Spleen (tissue), 7 donors: ENCODE measurements at regions not wholly inside any gene's neighbourhood (a gene's known extent, or its start where the extent isn't known, plus 50 kb on each side); places are given as distances from the start of the nearest gene placed in this dataset.

ENCODE experiments used
- CTCF ChIP-seq, 11 experiments: fragments of 200-600 bp in 7 of 11; fragments of 450-650 bp in 4 of 11; sonication (generic) in 4 of 11; IDR thresholded peaks in 8 of 11; conservative IDR thresholded peaks in 3 of 11; 1 replicate in 7 of 11; 2 replicates in 4 of 11; pipeline versions ENCODE4 v1.4.0 to v1.8.0; 2016 to 2021; ENCODE audit warnings: antibody characterized with exemption in 11 of 11, inconsistent platforms in 4 of 11, mild to moderate bottlenecking in 1 of 11
- POLR2A ChIP-seq, 3 donors: fragments of 450-650 bp; IDR thresholded peaks; one replicate each; pipeline ENCODE4 v1.5.1; 2017; ENCODE audit warnings: antibody characterized with exemption in 3 of 3, mild to moderate bottlenecking in 1 of 3
- POLR2AphosphoS5 ChIP-seq, 3 donors: sonication (generic); formaldehyde crosslinking; IDR thresholded peaks; one replicate each; pipeline ENCODE4 v1.5.1; 2017; ENCODE audit warnings: antibody characterized with exemption in 3 of 3
- donor health status: DM: no; HTN: no; CAD: no; lungs with moderate emphysema.
- donor health status: DM: no; HTN: no; CAD: no.
- donor health status: DM: no; HTN: no; CAD: no.

DNA sequence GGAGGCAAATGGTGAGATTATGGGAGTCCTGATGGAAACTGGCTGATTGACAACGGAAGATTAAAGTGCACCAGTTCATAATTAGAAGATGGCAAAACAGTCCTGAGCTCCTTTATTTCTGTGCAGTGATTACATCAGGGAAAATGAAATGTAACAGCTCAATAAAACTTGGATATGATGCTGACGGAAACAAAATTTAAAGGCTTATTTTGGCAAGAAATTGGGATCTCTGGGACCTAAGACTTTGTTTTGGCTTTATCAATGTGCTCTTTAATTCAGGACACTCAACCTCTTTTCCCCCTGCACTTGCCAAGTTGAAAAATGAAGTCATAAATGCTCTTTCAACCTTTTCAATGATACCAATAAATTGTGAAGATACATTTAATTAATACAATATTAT lies 226.8 kb downstream of the C6orf118 start:
- TF ChIP-seq CTCF (IDR thresholded peaks at IDR 0.05 in 8 of 11, conservative IDR thresholded peaks at IDR 0.05 in 3 of 11) (no peak), POLR2A (IDR thresholded peaks at IDR 0.05) (no peak), POLR2AphosphoS5 (IDR thresholded peaks at IDR 0.05) (no peak)
